ENCODE measurements at regions not wholly inside any gene's neighbourhood (a gene's known extent, or its start where the extent isn't known, plus 50 kb on each side); places are given as distances from the start of the nearest gene placed in this dataset.
"Not testable (repeated sequence)": the region's sequence is repeated elsewhere in the genome, so short reads cannot be mapped to it uniquely, and the experiment has no call there.

- DNase-seq = no peak
These were observed 1120.7 kb downstream of the DIAPH3 start for GRCh38 chr13:59043016-59043415.

- no peak for DNase-seq
These were observed 1116.2 kb downstream of the DIAPH3 start for GRCh38 chr13:59047546-59047945.

DNA sequence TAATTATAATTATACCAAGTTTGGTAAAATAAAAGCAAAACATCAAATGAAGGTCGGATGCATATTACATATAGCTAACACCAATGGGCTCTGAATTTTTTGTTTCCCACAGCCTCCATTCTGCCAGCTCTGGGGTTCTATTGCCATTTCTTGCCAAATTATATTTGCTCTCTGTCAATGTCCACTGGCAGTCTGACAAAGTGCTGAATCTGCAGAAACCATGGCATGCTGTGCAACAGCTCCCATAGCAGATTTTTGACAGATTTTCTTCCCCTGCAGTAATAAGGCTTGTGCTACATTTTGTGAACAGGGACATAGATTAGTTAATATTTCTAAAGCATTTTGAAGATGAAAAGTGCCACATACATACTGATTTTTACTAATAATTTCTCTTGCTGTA, 1102.1 kb downstream of the DIAPH3 start:
- no peak for DNase-seq

DNA sequence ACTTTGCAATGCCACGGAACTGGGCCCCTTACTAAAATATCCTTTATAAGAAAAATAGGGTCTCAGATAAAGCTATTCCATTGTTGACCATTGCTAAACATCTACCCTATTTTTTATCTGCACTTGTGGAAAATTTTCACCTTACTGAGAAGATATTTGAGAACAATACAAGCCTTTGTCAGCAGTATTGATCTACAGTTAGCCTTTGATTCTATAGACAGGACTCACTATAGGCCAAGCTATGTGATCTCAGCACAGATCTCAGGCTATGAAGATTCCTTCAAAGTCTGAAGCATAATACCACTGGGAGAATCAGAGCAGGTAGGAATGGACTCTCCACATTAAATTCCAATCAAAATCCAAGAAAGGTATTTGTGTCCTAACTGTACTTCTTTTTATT, 1099.7 kb downstream of the DIAPH3 start:
- DNase-seq = no peak

DNA sequence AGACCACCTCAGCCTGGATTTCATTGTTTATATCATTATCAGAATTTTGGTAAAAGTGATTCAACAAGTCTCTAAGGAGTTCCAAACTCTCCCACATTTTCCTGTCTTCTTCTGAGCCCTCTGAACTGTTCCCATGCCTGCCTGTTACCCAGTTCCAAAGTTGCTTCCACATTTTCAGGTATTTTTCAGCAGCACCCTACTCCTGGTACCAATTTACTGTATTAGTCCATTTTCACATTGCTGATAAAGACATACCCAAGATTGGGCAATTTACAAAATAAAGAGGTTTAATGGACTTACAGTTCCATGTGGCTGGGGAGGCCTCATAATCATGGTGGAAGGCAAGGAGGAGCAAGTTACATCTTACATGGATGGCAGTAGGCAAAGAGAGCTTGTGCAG, 1087.3 kb downstream of the DIAPH3 start:
- not testable (repeated sequence) for DNase-seq

GRCh38 chr13:59086147-59086546, 1077.6 kb downstream of the DIAPH3 start:
- no peak for DNase-seq

GRCh38 chr13:59088716-59089115, 1075.0 kb downstream of the DIAPH3 start:
- no peak for DNase-seq

DNA sequence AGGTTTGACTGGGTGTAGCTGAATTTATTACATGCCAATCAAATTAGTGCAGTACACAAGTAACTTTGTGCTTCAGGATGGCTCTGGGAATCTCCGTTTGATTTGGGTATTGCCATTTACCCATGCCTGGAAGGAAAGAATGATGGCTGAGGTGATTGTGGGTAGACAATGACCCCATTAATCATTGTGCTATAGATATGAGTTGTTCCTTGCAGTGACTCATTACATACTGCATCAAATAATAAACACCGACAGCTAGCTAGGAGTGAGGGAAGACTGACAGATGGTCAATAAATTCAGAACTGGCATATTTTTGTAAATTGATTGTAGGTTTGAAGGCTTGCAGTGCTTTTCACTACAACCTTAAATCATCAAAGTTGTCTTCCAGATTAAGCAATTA, 1069.5 kb downstream of the DIAPH3 start:
- no peak for DNase-seq

DNA sequence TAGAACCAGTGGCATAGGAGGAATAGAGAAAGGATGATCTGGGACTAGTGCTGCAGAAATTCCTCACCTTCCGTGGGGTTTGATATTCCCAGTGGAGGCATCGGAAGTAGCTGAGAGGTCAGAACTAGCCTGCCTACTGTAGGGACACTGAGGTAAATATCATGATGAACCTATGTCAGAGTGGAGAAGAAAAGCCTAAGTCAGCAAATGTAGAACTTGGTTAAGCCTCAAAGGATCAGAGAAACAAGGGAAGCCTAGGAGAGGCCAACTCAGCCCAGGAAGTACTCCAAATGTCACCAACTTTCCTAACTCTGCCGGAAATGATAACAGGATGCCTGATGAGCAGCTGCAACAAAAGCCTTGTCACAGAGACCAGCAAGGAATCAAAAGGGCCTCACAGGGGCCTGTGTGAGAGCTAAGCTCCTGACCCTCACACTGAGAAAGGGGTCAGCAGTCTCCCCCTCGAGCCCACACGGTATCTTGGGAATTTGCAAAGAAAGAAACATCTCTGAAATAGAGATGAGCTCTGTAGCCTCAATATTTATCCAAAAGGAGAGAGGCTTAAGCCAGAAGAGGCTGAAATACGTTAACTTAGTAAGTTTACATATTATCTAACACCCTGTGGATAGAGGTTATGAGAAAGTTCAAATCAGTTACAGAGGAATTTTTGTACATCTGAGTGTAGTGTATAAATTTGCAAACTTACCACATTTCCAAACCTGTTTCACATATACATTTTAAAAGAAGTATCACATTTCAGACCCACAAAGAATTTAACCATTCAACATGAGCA, 1064.3 kb downstream of the DIAPH3 start:
- DNase-seq = no peak

GRCh38 chr13:59103004-59103768, 1060.5 kb downstream of the DIAPH3 start:
- DNase-seq = no peak

GRCh38 chr13:59111751-59112171, 1052.0 kb downstream of the DIAPH3 start:
- DNase-seq = no peak

DNA sequence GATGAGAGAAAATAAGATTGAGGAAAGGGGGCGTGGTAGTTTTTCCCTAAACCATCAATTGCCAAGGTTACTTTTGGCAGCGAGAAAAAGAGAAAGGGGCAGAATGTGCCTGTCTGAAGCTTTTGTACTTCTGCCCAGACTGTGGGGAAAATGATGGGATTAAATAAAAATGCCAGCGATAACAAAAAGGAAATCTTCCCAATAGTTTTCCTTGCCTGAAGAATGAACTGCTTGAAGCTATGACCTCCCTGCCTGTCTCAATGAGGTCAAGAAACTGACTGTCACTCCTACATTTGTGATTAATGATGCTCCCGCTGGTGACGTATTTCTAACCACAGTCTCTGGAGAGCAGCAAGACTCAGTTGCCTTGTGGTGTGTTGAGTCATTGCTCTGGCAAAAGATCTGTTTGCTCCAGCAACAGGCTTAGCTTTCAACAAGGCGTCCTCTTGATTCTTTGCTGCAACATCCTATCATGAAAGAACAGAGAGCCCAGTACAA, 1051.5 kb downstream of the DIAPH3 start:
- DNase-seq = no peak

GRCh38 chr13:59119475-59119874, 1044.3 kb downstream of the DIAPH3 start:
- no peak for DNase-seq

DNA sequence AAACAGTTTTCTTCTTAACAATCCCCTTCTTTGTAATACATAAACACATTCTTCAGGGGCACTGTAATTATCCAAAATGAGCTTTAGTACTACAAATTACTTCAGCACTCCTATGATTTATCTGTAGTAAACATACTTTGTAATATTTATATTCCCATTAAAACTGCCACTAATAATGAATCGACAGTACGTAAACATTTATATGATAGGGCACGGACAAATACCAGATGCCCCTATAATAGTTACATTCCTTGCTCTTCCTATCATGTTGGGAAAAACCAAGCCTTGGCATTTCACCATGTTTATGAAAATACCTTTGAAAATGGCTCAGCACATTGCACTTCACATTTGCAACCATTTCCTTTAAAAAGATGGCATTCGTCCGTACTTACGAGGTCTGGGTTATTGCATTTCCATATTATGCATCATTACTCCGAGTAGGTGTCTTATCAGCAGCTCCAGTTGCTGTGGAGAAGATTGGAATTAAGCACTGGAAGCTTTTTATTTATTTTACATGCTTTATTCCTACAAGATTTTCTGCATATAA, 1043.4 kb downstream of the DIAPH3 start:
- DNase-seq = no peak

DNA sequence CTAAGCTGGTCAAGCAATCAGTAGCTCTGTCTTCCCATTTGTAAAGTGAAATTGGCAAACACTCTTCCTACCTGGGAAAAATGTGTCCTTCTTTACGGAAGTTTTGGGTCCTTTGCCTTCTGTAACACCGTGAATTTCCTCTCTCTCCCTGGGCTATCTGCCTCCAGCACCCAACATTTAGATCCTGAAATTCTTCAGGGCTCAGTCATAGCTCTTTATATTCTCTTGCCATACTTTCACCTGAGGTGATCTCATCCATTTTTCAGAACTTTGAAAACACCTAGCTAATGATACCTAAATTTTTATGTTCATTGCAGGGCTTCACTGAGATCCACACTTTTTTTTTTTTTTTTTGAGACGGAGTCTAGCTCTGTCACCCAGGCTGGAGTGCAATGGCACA, 1042.2 kb downstream of the DIAPH3 start:
- DNase-seq = no peak

DNA sequence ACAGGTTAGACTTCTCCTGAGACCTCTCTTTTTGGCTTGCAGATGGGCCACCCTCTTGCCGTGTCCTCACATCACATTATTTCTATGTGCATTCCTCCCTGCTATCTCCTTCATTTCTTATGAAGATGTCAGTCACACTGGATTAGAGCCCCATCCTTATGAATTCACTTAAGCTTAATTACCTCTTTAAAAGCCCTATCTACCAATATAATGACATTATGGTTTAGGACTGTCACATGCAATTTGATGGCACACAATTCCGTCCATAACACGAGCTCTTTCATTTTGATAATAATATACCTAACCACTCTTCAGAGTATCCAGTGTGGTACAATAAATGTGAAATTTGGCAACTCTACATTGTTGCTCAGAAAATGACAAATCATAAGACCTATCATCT, 1037.3 kb downstream of the DIAPH3 start:
- DNase-seq = no peak

- no peak for DNase-seq
These were observed 1029.8 kb downstream of the DIAPH3 start for GRCh38 chr13:59133903-59134302.

DNA sequence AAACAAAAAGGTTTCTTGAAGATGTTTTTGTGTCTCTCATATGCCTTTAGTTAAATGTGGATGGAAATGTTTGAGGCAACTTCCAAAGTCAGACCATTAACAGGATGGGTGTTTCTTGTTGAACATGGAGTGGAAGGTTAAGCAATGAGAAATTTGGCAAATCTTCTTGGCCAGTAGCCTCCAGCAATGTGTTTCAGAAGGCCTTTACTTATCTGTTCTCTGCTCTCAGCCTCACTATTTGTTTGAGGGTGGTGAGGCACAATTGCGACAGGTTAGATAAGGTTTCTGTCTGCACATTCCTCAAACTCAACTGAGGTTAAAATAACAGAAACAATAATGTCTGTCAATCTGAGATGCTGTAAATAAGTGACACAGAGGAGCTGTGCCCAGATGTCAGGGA, 1019.0 kb downstream of the DIAPH3 start:
- DNase-seq = no peak

GRCh38 chr13:59145381-59145780, 1018.3 kb downstream of the DIAPH3 start:
- no peak for DNase-seq

DNA sequence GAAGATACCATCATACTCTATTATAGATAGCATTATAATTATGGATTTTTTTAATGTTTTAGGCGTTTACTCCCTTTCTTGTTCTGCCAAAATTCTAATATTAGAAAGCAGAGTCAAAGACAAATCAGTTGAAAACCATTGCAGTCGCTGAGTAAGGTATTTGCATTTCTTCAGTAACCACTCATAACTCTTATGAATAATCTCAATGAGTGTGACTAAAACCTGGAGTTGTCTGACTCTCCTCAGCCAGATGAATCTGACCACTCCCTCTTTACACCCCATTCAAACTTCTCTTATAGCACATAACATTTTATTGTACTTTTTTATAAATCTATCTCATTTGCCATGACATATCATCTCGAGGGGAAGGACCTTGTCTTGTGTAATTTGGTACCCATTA, 1006.5 kb downstream of the DIAPH3 start:
- no peak for DNase-seq

DNA sequence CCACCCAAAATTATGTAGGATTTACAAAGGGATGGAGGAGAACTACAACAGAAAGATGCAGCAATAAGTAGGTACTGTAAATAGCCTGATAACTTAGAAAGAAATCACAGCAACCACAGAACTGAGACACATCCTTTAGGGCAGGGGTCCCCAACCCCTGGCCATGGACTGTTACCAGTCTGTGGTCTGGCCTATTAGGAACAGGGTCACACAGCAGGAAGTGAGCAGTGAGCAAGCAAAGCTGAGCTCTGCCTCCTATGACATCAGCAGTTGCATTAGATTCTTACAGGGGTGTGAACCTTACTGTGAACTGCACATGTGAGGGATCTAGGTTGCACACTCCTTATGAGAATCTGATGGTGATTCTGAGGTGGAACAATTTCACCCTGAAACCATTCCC, 997.6 kb downstream of the DIAPH3 start:
- DNase-seq = no peak

- DNase-seq = no peak
These were observed 991.7 kb downstream of the DIAPH3 start for GRCh38 chr13:59172076-59172475.

DNA sequence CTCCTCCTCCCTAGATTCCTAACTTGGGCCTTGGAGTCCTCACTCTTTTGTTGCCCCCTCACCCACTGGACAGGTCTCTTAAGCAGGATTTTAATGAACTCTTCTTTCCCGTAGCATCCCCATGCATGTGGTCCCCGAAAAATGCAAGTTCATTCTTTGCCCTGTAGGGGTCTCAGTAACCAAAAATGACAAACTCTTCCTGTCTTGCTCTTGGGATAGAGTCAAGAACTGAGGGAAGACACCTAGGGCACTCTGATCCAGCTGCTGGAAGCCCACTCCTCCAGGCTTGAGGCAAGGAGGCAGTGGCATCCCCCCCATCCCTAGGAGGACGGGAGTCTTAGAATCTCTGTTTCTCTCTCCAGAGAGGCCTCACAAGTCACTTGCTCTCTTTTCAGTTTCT, 987.0 kb downstream of the DIAPH3 start:
- no peak for DNase-seq

DNA sequence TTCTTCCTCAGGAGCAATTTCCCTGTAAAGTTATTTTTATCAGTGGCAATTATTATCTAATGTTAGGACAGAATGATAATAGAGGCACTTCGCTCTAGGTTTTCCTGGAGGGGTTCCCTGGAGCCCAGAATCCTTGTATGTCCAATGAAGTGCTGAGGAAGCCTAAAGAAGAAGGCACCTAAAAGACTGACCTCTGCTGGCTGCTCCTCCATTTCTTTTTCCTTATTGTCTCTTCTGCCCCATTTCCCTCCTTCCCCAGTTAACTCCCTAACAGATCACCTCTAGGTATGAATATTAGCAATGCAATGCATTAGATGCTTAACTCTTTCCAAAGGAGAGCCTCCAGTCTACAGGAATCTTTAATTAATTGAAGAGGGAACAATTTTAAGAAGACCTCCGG, 985.4 kb downstream of the DIAPH3 start:
- no peak for DNase-seq
